HL-60 (cell line): ENCODE measurements at regions not wholly inside any gene's neighbourhood (a gene's known extent, or its start where the extent isn't known, plus 50 kb on each side); places are given as distances from the start of the nearest gene placed in this dataset.

Experiments used
- GABPA ChIP-seq: IDR thresholded peaks from 2 replicates; pipeline ENCODE4 v1.6.1; 2012; ENCODE audit warnings: low read depth
- REST ChIP-seq: IDR thresholded peaks from 2 replicates; pipeline ENCODE4 v1.6.1; 2012; ENCODE audit warnings: low read depth; ENCODE audit not compliant: insufficient replicate concordance
- TF ChIP-seq, protein P1 (sequence below): IDR thresholded peaks from one replicate; pipeline ENCODE4 v1.5.1; 2011; ENCODE audit warnings: low read length, control low read depth, inconsistent platforms; ENCODE audit not compliant: insufficient read depth

GRCh38 chr2:217689053-217689452 is 313.7 kb downstream of the TNS1 start:
- no peak for TF ChIP-seq REST
- TF ChIP-seq, protein P1, sequence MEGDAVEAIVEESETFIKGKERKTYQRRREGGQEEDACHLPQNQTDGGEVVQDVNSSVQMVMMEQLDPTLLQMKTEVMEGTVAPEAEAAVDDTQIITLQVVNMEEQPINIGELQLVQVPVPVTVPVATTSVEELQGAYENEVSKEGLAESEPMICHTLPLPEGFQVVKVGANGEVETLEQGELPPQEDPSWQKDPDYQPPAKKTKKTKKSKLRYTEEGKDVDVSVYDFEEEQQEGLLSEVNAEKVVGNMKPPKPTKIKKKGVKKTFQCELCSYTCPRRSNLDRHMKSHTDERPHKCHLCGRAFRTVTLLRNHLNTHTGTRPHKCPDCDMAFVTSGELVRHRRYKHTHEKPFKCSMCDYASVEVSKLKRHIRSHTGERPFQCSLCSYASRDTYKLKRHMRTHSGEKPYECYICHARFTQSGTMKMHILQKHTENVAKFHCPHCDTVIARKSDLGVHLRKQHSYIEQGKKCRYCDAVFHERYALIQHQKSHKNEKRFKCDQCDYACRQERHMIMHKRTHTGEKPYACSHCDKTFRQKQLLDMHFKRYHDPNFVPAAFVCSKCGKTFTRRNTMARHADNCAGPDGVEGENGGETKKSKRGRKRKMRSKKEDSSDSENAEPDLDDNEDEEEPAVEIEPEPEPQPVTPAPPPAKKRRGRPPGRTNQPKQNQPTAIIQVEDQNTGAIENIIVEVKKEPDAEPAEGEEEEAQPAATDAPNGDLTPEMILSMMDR: no peak
- no peak for TF ChIP-seq GABPA
